Epithelial cell of esophagus (primary cell): ENCODE measurements at regions not wholly inside any gene's neighbourhood (a gene's known extent, or its start where the extent isn't known, plus 50 kb on each side); places are given as distances from the start of the nearest gene placed in this dataset.

Experiments used
- DNase-seq: peaks from one replicate; pipeline ENCODE4 v3.0.0; 2010; ENCODE audit warnings: low read depth
- H3K4me3 ChIP-seq: 2 replicates; pipeline ENCODE4 v1.5.1; 2011; ENCODE audit warnings: mild to moderate bottlenecking, low read length, control low read depth
- TF ChIP-seq, protein P1 (sequence below): IDR thresholded peaks from 2 replicates; pipeline ENCODE4 v1.5.1; 2011; ENCODE audit warnings: low read depth, mild to moderate bottlenecking, low read length, control low read depth, inconsistent platforms; ENCODE audit not compliant: insufficient read depth; ENCODE audit errors: missing control alignments

DNA sequence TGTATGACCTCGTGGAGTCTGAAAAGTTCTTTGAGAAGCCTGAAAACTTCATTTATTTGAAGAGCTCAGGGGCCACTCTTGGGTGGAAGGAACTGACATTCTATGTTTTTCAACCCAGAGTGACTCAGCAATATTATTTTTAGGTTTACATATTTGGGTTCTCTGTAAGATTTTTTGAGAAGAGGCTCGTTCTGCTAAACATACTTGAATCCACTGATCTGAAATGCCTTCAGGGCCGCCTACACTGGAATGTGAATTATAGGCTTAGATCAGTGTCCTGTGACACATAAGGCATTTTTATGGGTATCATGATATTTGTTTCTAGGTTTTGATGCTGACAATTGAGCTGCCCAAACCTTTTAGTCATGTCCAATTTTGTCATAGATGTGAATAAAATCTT lies 86.2 kb downstream of the PSAT1 start:
- no peak for DNase-seq
- H3K4me3 ChIP-seq = no peak overlapping the region
- TF ChIP-seq, protein P1, sequence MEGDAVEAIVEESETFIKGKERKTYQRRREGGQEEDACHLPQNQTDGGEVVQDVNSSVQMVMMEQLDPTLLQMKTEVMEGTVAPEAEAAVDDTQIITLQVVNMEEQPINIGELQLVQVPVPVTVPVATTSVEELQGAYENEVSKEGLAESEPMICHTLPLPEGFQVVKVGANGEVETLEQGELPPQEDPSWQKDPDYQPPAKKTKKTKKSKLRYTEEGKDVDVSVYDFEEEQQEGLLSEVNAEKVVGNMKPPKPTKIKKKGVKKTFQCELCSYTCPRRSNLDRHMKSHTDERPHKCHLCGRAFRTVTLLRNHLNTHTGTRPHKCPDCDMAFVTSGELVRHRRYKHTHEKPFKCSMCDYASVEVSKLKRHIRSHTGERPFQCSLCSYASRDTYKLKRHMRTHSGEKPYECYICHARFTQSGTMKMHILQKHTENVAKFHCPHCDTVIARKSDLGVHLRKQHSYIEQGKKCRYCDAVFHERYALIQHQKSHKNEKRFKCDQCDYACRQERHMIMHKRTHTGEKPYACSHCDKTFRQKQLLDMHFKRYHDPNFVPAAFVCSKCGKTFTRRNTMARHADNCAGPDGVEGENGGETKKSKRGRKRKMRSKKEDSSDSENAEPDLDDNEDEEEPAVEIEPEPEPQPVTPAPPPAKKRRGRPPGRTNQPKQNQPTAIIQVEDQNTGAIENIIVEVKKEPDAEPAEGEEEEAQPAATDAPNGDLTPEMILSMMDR = no peak

DNA sequence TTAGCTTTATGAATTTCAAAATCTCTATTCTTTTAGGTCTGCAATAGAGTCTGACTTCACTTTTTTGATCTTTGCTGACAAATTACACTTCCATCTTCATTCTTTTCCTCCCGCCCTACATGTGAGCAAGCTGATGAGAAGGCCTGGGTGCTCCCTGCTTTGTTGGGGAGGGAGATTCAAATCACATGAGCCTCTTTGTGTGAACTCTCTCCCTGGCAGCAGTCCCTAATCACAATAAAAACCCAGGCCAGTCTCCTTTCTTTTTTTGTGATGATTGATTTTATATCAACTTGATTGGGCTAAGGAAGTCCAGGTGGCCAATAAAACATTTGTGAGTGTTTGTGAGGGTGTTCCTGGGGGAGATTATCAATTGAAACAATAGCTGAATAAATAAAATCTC lies 89.4 kb downstream of the PSAT1 start:
- DNase-seq = no peak
- TF ChIP-seq, protein P1 = no peak

DNA sequence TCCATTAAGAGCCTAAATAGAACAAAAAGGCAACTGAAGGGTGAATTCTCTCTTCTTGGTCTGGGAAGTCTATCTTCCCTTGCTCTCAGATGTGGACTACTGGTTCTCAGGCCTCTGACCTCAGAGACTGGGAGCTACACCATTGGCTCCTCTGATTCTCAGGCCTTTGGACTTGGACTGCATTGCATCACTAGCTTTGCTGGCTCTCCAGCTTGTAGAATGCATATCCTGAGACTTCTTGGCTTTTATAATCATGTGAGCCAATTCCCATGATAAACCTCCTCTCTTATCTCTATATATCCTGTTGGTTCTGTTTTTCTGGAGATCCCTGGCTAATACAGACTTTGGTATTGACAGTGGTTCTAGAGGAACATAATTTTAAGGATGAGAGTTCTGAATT lies 89.8 kb downstream of the PSAT1 start:
- DNase-seq = no peak
- H3K4me3 ChIP-seq = no peak overlapping the region
- TF ChIP-seq, protein P1 = no peak

More for the DNA sequence above, 89.4 kb downstream of the PSAT1 start:
- H3K4me3 ChIP-seq = no peak overlapping the region

DNA sequence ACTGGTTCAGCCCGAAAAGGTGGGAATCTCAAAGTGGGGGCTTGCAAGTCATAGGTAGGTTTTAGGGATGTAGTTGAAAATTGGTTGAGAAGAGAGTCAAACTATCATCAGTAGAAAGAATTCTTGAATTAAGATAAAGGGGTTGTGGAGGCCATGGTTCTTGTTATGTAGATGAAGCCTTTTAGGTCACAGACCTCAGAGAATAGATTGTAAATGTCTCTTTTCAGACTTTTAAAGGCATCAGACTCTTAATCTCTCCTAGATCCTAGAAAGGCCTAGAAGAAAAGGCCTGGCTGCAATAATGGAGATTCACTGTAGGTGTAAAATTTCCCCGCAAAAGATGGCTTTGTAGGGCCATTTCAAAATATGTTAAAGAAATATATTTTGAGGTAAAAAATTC lies 96.4 kb downstream of the PSAT1 start:
- H3K4me3 ChIP-seq = no peak overlapping the region
- no peak for DNase-seq
- TF ChIP-seq, protein P1 = no peak

DNA sequence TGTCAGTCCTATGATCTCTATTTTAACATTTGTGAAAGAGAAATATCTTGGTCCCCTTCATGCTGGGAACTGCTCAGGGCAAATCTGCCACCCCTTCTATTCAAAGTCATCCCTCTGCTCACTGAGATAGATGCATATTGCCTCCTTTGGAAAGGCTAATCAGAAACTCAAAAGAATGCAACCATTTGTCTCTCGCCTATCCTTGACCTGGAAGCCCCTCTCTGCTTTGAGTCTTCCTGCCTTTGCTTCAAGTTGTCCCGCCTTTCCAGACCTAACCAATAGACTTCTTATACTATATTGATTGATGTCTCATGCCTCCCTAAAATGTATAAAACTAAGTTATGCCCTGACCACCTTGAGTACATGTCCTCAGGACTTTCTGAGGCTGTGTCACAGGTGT lies 97.0 kb downstream of the PSAT1 start:
- no peak overlapping the region for H3K4me3 ChIP-seq
- TF ChIP-seq, protein P1 = no peak
- DNase-seq = no peak

DNA sequence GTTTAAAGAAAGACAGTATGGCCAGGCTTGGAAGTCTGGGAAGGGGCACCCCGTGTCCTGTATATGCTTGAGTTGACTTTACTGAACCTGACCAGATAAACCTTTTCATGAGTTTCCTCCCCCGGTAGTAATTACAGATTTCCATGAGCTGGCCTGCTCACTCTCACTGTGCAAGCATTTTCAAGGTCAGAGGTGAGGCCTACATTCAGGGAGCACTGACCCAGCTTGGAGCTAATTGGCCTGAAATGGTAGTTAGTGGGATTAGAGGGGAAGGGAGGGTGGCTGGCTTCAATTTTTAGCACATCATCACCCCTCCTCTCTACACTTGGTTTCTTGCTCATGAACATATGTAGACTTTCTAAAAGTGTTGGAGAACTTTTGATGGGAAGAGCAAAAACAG lies 99.2 kb downstream of the PSAT1 start:
- TF ChIP-seq, protein P1 = no peak
- no peak for DNase-seq
- no peak overlapping the region for H3K4me3 ChIP-seq

DNA sequence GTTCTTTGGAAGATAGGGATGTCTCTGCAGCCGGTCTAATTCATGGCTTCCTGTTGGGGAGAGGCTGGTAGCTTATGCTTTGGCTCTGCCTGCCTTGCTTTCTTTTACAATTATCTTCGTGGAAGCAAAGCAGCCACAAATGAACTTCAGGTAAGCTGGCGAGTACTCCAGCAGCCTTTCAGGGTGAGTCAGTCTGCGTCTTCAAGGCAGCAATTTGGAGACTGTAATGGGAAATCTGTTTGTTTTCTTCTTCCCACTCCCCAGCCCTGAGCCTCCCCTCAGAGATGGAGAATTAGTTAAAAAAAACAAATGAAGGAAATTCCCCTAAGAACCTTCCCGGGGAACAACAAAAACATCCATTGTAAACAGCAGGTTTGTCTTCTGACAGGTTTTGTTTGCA lies 100.1 kb downstream of the PSAT1 start:
- no peak for DNase-seq
- TF ChIP-seq, protein P1 = no peak
- H3K4me3 ChIP-seq = no peak overlapping the region
